ENCODE measurements at regions not wholly inside any gene's neighbourhood (a gene's known extent, or its start where the extent isn't known, plus 50 kb on each side); places are given as distances from the start of the nearest gene placed in this dataset.
A peak's percentile ranks its signal among the peaks of the same experiment; 100 is the strongest.

DNA sequence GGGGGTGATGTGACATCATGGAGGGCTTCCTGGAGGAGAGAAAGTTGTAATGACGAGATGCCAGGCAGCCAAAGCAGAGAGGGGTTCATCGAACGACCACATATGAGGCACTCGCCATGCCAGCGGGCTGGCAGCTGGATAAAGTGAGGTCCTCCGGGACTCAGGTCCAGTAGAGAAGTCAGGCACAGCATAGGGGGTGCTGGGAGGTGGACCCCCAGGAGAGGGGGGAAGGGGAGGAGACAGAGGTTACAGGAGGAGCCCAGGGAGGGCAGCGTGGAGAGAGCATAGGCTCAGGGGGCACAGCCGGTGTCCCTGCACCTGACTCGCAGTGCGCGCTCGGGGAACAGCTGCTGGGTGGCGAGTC is 174.7 kb downstream of the BMP7 start:
- H3K79me1 ChIP-seq (ENCODE audit: insufficient read depth, low read depth, low read length, poor library complexity, severe bottlenecking): no peaks in the 10 kb centered on the region
- no peaks in the 10 kb centered on the region for H3K79me2 ChIP-seq (ENCODE audit: insufficient read depth, low read length)
- no peak overlapping the region for H3K27ac ChIP-seq (ENCODE audit: insufficient read length, low read depth, low read length)
- H3K23ac ChIP-seq (ENCODE audit: insufficient read length, low read depth, low read length): no peak overlapping the region
- H2BK12ac ChIP-seq (ENCODE audit: insufficient read length, low read depth, low read length): no peak overlapping the region
- Mint-ChIP-seq H3K36me3 (ENCODE audit: insufficient read depth in 1 of 3, low read depth in 3 of 3) (no peaks in the 10 kb centered on the region; a peak in 1 of 7 replicates), H3K27ac (no peak overlapping the region), H3K9me3 (peaks cover 0 to 14% of the 10 kb centered on the region in 2 experiments; a peak in 1 of 5 replicates), H3K4me3 (peak overlapping the region; percentile 39 to 65; a peak in 3 of 5 replicates), H3K4me1 (peaks cover 6 to 10% of the 10 kb centered on the region in 2 experiments), H3K27me3 (ENCODE audit: low read depth) (peaks cover 44% of the 10 kb centered on the region)
- no peak overlapping the region for H2BK15ac ChIP-seq (ENCODE audit: low read depth, low read length)
- no peak overlapping the region for H2BK120ac ChIP-seq (ENCODE audit: low read depth, low read length, poor library complexity, severe bottlenecking)
- H3K18ac ChIP-seq (ENCODE audit: insufficient read length, low read depth, low read length): no peak overlapping the region
- no peak overlapping the region for H4K5ac ChIP-seq (ENCODE audit: insufficient read length, low read depth, low read length)
- H4K20me1 ChIP-seq (ENCODE audit: control insufficient read depth, insufficient read depth, insufficient read length): peaks cover 3% of the 10 kb centered on the region
- no peak overlapping the region for H3K14ac ChIP-seq (ENCODE audit: insufficient read depth, low read length)
- H3K9me3 ChIP-seq (ENCODE audit: control insufficient read depth, low read depth, low read length): no peaks in the 10 kb centered on the region
- TF ChIP-seq, protein P1, sequence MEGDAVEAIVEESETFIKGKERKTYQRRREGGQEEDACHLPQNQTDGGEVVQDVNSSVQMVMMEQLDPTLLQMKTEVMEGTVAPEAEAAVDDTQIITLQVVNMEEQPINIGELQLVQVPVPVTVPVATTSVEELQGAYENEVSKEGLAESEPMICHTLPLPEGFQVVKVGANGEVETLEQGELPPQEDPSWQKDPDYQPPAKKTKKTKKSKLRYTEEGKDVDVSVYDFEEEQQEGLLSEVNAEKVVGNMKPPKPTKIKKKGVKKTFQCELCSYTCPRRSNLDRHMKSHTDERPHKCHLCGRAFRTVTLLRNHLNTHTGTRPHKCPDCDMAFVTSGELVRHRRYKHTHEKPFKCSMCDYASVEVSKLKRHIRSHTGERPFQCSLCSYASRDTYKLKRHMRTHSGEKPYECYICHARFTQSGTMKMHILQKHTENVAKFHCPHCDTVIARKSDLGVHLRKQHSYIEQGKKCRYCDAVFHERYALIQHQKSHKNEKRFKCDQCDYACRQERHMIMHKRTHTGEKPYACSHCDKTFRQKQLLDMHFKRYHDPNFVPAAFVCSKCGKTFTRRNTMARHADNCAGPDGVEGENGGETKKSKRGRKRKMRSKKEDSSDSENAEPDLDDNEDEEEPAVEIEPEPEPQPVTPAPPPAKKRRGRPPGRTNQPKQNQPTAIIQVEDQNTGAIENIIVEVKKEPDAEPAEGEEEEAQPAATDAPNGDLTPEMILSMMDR (conservative IDR thresholded peaks at IDR 0.05): no peak
- H4K8ac ChIP-seq (replicated peaks; ENCODE audit: insufficient read length, low read depth, low read length): no peak overlapping the region
- DNase-seq: no peak
- H3K4ac ChIP-seq (ENCODE audit: low read depth, low read length): no peak overlapping the region
- H2AK5ac ChIP-seq (ENCODE audit: insufficient read length, low read length): no peak overlapping the region
- no peak overlapping the region for H4K91ac ChIP-seq (ENCODE audit: insufficient read length, low read depth, low read length)
- no CpG with 5 or more reads among the region's 13 CpGs for WGBS (ENCODE audit: extremely low coverage, insufficient read length, low lambda C conversion rate)
- H3K27me3 ChIP-seq (ENCODE audit: insufficient read depth, low read length): no peaks in the 10 kb centered on the region; the same call in 1 of the 2 replicates
- H3T11ph ChIP-seq (ENCODE audit: low read length): no peak overlapping the region
- H2BK5ac ChIP-seq (ENCODE audit: insufficient read length, low read length): no peak overlapping the region
- H3K23me2 ChIP-seq (ENCODE audit: insufficient read length, low read depth, low read length, poor library complexity, severe bottlenecking): no peaks in the 10 kb centered on the region
- H3K56ac ChIP-seq (ENCODE audit: insufficient read length, low read depth, low read length): no peak overlapping the region
- no peak overlapping the region for H2AFZ ChIP-seq (ENCODE audit: low read length)
- H3K4me2 ChIP-seq (ENCODE audit: insufficient read depth, insufficient read length, low read length): no peak overlapping the region
- H3K9ac ChIP-seq (ENCODE audit: extremely low read depth, insufficient read length, low read length): no peak overlapping the region
- no peak overlapping the region for H2BK20ac ChIP-seq (ENCODE audit: low read depth, low read length, poor library complexity, severe bottlenecking)
- no peaks in the 10 kb centered on the region for H3K4me1 ChIP-seq (ENCODE audit: insufficient read depth, low read length)
